GM12892 (cell line): ENCODE measurements at regions not wholly inside any gene's neighbourhood (a gene's known extent, or its start where the extent isn't known, plus 50 kb on each side); places are given as distances from the start of the nearest gene placed in this dataset.

Experiments used
- POLR2A ChIP-seq: IDR thresholded peaks from 2 replicates; pipeline ENCODE4 v1.6.1; 2011; ENCODE audit warnings: low read depth, low read length, control low read depth
- POLR2AphosphoS5 ChIP-seq: IDR thresholded peaks from 2 replicates; pipeline ENCODE4 v1.6.1; 2011; ENCODE audit warnings: low read depth, low read length, control low read depth
- TAF1 ChIP-seq: IDR thresholded peaks from 2 replicates; pipeline ENCODE4 v1.6.1; 2011; ENCODE audit warnings: low read depth, mild to moderate bottlenecking, control low read depth, low read length, borderline replicate concordance

- TF ChIP-seq POLR2A = no peak
- TF ChIP-seq POLR2AphosphoS5 = no peak
- TF ChIP-seq TAF1 = no peak
Measured at GRCh38 chr2:137826373-137827372, 137.6 kb upstream of the HNMT start.
